GM12878 (cell line): ENCODE measurements at regions not wholly inside any gene's neighbourhood (a gene's known extent, or its start where the extent isn't known, plus 50 kb on each side); places are given as distances from the start of the nearest gene placed in this dataset.

Source experiments
- ATAC-seq: fragments of 200-7000 bp; cut with Tn5 transposase; 3 replicates; pipeline ENCODE4 v1.9.1; 2020; ENCODE audit warnings: mild to moderate bottlenecking, moderate library complexity
- BruUV-seq: library from RNA; stranded (reverse); fragments of 400-500 nt; replicated peaks from 2 replicates; lab custom pipeline; 2021; lab: Mats Ljungman, UMichigan
- CTCF ChIA-PET: fragments of 300-600 bp; sonication (Branson Sonifier 250); formaldehyde crosslinking; extraction: SDS; loops from one replicate; lab custom pipeline; 2021; ENCODE audit warnings: inconsistent platforms; lab: Yijun Ruan, JAX
- POLR2A ChIA-PET: fragments of 350-600 bp; formaldehyde crosslinking; extraction: SDS; loops from one replicate; lab custom pipeline; 2021; ENCODE audit warnings: inconsistent platforms; lab: Charles Lee
- RAD21 ChIA-PET: fragments of 300-600 bp; sonication (Branson Sonifier 250); formaldehyde crosslinking; loops from one replicate; lab custom pipeline; 2023; ENCODE audit warnings: antibody characterized with exemption; ENCODE audit not compliant: unreplicated experiment; lab: Charles Lee
- SMC1A ChIA-PET: fragments of 300-600 bp; sonication (Branson Sonifier 250); formaldehyde crosslinking; loops from one replicate; lab custom pipeline; 2023; ENCODE audit not compliant: unreplicated experiment, uncharacterized antibody; lab: Charles Lee
- DNase-seq: peaks from one replicate; pipeline ENCODE4 v3.0.0-alpha.2; 2011; ENCODE audit warnings: low read depth, low spot score
- FAIRE-seq: peaks from 3 replicates; lab custom pipeline; 2011; peaks lifted over from hg19 to GRCh38; lab: Jason Lieb, UNC
- H2AFZ ChIP-seq: 2 replicates; pipeline ENCODE4 v1.6.0; 2011; ENCODE audit warnings: low read depth, low read length, control low read depth; ENCODE audit not compliant: control insufficient read depth
- H3K27ac ChIP-seq: 2 replicates; pipeline ENCODE4 v1.5.1; 2011; ENCODE audit warnings: control low read depth; ENCODE audit not compliant: control insufficient read depth, insufficient read depth
- H3K27me3 ChIP-seq, 2 experiments: replicated peaks in 1 of 2; 2 replicates each; pipeline versions ENCODE4 v1.6.0 to v1.6.1; 2011; ENCODE audit warnings: low read length in 1 of 2; ENCODE audit not compliant: control insufficient read depth in 2 of 2, insufficient read depth in 2 of 2
- H3K36me3 ChIP-seq, 2 experiments: 2 replicates each; pipeline ENCODE4 v1.5.1; 2011; ENCODE audit warnings: low read length in 1 of 2; ENCODE audit not compliant: control insufficient read depth in 2 of 2, insufficient read depth in 2 of 2
- H3K4me1 ChIP-seq: 2 replicates; pipeline ENCODE4 v1.6.1; 2011; ENCODE audit warnings: mild to moderate bottlenecking, low read length, moderate library complexity, mixed read lengths; ENCODE audit not compliant: control insufficient read depth, insufficient read depth
- H3K4me2 ChIP-seq: 2 replicates; pipeline ENCODE4 v1.6.0; 2011; ENCODE audit warnings: control low read depth; ENCODE audit not compliant: control insufficient read depth, insufficient read depth
- H3K4me3 ChIP-seq: fragments of 200-600 bp; sonication (generic); 2 replicates; pipeline ENCODE4 v1.5.1; 2016
- H3K79me2 ChIP-seq: 2 replicates; pipeline ENCODE4 v1.6.0; 2011; ENCODE audit warnings: low read length; ENCODE audit not compliant: control insufficient read depth, insufficient read depth
- H3K9ac ChIP-seq: 2 replicates; pipeline ENCODE4 v1.8.0; 2011; ENCODE audit warnings: low read length, control low read depth, mixed read lengths; ENCODE audit not compliant: control insufficient read depth, insufficient read depth
- H3K9me3 ChIP-seq: replicated peaks from 3 replicates; pipeline ENCODE4 v1.5.1; 2011; ENCODE audit warnings: mild to moderate bottlenecking, low read length; ENCODE audit not compliant: control insufficient read depth, insufficient read depth
- H4K20me1 ChIP-seq: 2 replicates; pipeline ENCODE4 v1.6.0; 2011; ENCODE audit not compliant: control insufficient read depth, insufficient read depth
- FOXM1 ChIP-seq: IDR thresholded peaks from 2 replicates; pipeline ENCODE4 v1.6.1; 2012; ENCODE audit warnings: low read depth, mild to moderate bottlenecking, inconsistent platforms, low read length, moderate library complexity
- NR2C2 ChIP-seq: IDR thresholded peaks from 2 replicates; pipeline ENCODE4 v1.6.1; 2011; ENCODE audit warnings: borderline replicate concordance, low read depth; ENCODE audit not compliant: control insufficient read depth, insufficient read length
- RBBP5 ChIP-seq: fragments of 200-600 bp; sonication (generic); conservative IDR thresholded peaks from 2 replicates; pipeline ENCODE4 v1.6.1; 2016
- REST ChIP-seq: IDR thresholded peaks from 2 replicates; pipeline ENCODE4 v1.6.1; 2012; ENCODE audit warnings: mild to moderate bottlenecking, low read depth, low read length
- SMAD1 ChIP-seq: fragments of 450-650 bp; IDR thresholded peaks from 2 replicates; pipeline ENCODE4 v1.6.1; 2018; ENCODE audit warnings: mild to moderate bottlenecking, low read depth; ENCODE audit not compliant: partially characterized antibody
- TCF3 ChIP-seq: IDR thresholded peaks from 2 replicates; pipeline ENCODE4 v1.6.1; 2012; ENCODE audit warnings: low read depth, mild to moderate bottlenecking, low read length, borderline replicate concordance; ENCODE audit not compliant: insufficient read depth
- TCF7 ChIP-seq: IDR thresholded peaks from 2 replicates; pipeline ENCODE4 v1.6.1; 2014; ENCODE audit warnings: antibody characterized with exemption, borderline replicate concordance
- whole genome bisulfite sequencing: methylation state at CpG from one replicate; pipeline ENCODE4 v1.1.6; 2016; ENCODE audit warnings: low lambda C conversion rate; ENCODE audit not compliant: insufficient replicate concordance, insufficient coverage; ENCODE audit errors: missing lambda C conversion rate; 5-methylcytosine and 5-hydroxymethylcytosine counted together
- in situ Hi-C: fragments of 300-500 bp; cut with MboI; formaldehyde crosslinking; loops from 9 replicates; pipeline ENCODE4 v1.14.3; 2018; ENCODE audit warnings: mixed read lengths
- intact Hi-C: fragments of 100-400 bp; cut with micrococcal nuclease; formaldehyde crosslinking; loops from one replicate; pipeline ENCODE4 v1.14.2; 2022; ENCODE audit not compliant: unreplicated experiment

- TF ChIP-seq SMAD1, result no peak
- TF ChIP-seq NR2C2, result no peak
- no peak for TF ChIP-seq FOXM1
- TF ChIP-seq REST, result no peak
These were observed 55.3 kb upstream of the ZNF438 start (continued) for GRCh38 chr10:31087011-31087410.

GRCh38 chr10:31087851-31088250, 56.2 kb upstream of the ZNF438 start:
- no peak for TF ChIP-seq TCF3
- no peak for TF ChIP-seq TCF7
- TF ChIP-seq RBBP5, result no peak
- TF ChIP-seq, all 136 proteins: peak for 0
- no peak overlapping the region for H3K4me3 ChIP-seq
- CTCF ChIA-PET, result interaction anchor here (0.6 to 1.3 kb wide), 2 partner anchors 354 to 720 kb away, joined by 3 read pairs; no protein-coding TSS in a partner anchor
- no peaks in the 10 kb centered on the region for H3K36me3 ChIP-seq
- no peaks in the 10 kb centered on the region for H4K20me1 ChIP-seq
- H3K9me3 ChIP-seq, result no peaks in the 10 kb centered on the region
- H3K27me3 ChIP-seq, result no peaks in the 10 kb centered on the region
- H3K79me2 ChIP-seq, result no peaks in the 10 kb centered on the region
- POLR2A ChIA-PET, result no interaction called here
- intact Hi-C loops, result loop anchor here (10.0 kb wide), 2 partner anchors 227 to 717 kb away; partner anchors contain the start of gene ZEB1
- ATAC-seq (no peak), DNase-seq (no peak), FAIRE-seq (no peak)
- BruUV-seq, result no TSS peak
- H3K27ac ChIP-seq, result no peak overlapping the region
- peaks cover 4% of the 10 kb centered on the region; the same call in 1 of the 2 replicates for H3K4me1 ChIP-seq
- RAD21 ChIA-PET, result interaction anchor here (0.7 to 1.2 kb wide), 3 partner anchors 12 to 336 kb away, joined by 3 read pairs; no protein-coding TSS in a partner anchor
- SMC1A ChIA-PET, result interaction anchor here (0.7 to 5.0 kb wide), 5 partner anchors 9 to 80 kb away, joined by 3 to 41 read pairs (median 3); no protein-coding TSS in a partner anchor
- H3K9ac ChIP-seq, result no peak overlapping the region
- H3K4me2 ChIP-seq, result no peak overlapping the region
- in situ Hi-C loops, result no loop called here
- whole genome bisulfite sequencing, result 100% methylated on average over 1 of the region's 1 CpG
- no peak overlapping the region for H2AFZ ChIP-seq
